GM12891 (cell line): ENCODE measurements at regions not wholly inside any gene's neighbourhood (a gene's known extent, or its start where the extent isn't known, plus 50 kb on each side); places are given as distances from the start of the nearest gene placed in this dataset.

ENCODE experiments used
- PAX5 ChIP-seq: IDR thresholded peaks from 2 replicates; pipeline ENCODE4 v1.6.1; 2011; ENCODE audit warnings: low read length, moderate library complexity, mild to moderate bottlenecking; ENCODE audit not compliant: insufficient read depth, severe bottlenecking
- POLR2A ChIP-seq: IDR thresholded peaks from 2 replicates; pipeline ENCODE4 v1.6.1; 2011; ENCODE audit warnings: low read depth, low read length, control low read depth

DNA sequence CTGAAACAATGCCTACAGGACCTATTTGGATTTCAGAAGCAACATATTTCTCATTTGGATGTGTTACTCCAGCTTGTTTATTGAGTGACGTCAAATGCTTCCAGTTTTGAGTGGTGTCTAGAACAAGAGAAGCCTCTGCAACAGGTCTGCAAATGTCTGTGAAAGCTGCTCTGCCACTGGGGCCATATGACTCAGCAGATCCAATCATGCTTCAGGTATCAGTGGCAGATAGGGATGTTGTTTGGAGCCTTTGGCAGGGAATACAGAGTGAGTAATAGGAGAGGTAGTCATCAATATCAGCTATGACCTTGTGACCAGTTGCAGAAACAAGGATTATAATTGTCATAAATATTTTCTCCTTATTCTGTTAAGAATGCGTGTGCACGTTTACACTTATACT is 141.1 kb upstream of the ZXDA start:
- TF ChIP-seq PAX5 = no peak
- TF ChIP-seq POLR2A = no peak
